ENCODE measurements at regions not wholly inside any gene's neighbourhood (a gene's known extent, or its start where the extent isn't known, plus 50 kb on each side); places are given as distances from the start of the nearest gene placed in this dataset.

- DNase-seq, result no peak
Measured at GRCh38 chr3:188974856-188975599, 196.7 kb upstream of the TPRG1 start.

- peak; percentile 55 for DNase-seq
Measured at GRCh38 chr3:188975600-188976314, 196.0 kb upstream of the TPRG1 start.

- no peak for DNase-seq
Measured at GRCh38 chr3:188976407-188976806, 195.4 kb upstream of the TPRG1 start.

GRCh38 chr3:188978421-188979171 is 193.2 kb upstream of the TPRG1 start:
- peak; percentile 76 for DNase-seq

GRCh38 chr3:188979248-188979647 is 192.5 kb upstream of the TPRG1 start:
- no peak for DNase-seq

- DNase-seq, result no peak
Measured at GRCh38 chr3:188979669-188980310, 192.0 kb upstream of the TPRG1 start.

- no peak for DNase-seq
Measured at GRCh38 chr3:188993181-188993580, 178.6 kb upstream of the TPRG1 start.

- no peak for DNase-seq
Measured at GRCh38 chr3:189001559-189001958, 170.2 kb upstream of the TPRG1 start.

GRCh38 chr3:189003410-189003809 is 168.4 kb upstream of the TPRG1 start:
- no peak for DNase-seq

GRCh38 chr3:189013224-189013888 is 158.4 kb upstream of the TPRG1 start:
- no peak for DNase-seq

GRCh38 chr3:189014526-189014925 is 157.2 kb upstream of the TPRG1 start:
- DNase-seq, result no peak

- DNase-seq, result peak; percentile 81
Measured at GRCh38 chr3:189022576-189023466, 148.9 kb upstream of the TPRG1 start.

- DNase-seq, result no peak
Measured at GRCh38 chr3:189025866-189026265, 145.9 kb upstream of the TPRG1 start.

GRCh38 chr3:189027626-189028155 is 144.1 kb upstream of the TPRG1 start:
- no peak for DNase-seq

- DNase-seq, result no peak
Measured at GRCh38 chr3:189038773-189039745, 132.7 kb upstream of the TPRG1 start.

- no peak for DNase-seq
Measured at GRCh38 chr3:189040656-189041335, 131.0 kb upstream of the TPRG1 start.

- peak; percentile 83 for DNase-seq
Measured at GRCh38 chr3:189041482-189042090, 130.2 kb upstream of the TPRG1 start.

GRCh38 chr3:189042832-189043231 is 128.9 kb upstream of the TPRG1 start:
- DNase-seq, result no peak

Data from DMS53 (cell line).